ENCODE measurements at regions not wholly inside any gene's neighbourhood (a gene's known extent, or its start where the extent isn't known, plus 50 kb on each side); places are given as distances from the start of the nearest gene placed in this dataset.

GRCh38 chr3:152738656-152739055 lies 96.3 kb upstream of the P2RY1 start:
- DNase-seq (ENCODE audit: insufficient read length, low spot score) (no peak), FAIRE-seq (no peak)
- no peak for TF ChIP-seq CTCF (IDR thresholded peaks at IDR 0.05; ENCODE audit: insufficient read depth, missing control alignments)

GRCh38 chr3:152742368-152743347 lies 92.3 kb upstream of the P2RY1 start:
- DNase-seq (ENCODE audit: insufficient read length, low spot score) (no peak), FAIRE-seq (peak; percentile 16)
- no peak for TF ChIP-seq CTCF (IDR thresholded peaks at IDR 0.05; ENCODE audit: insufficient read depth, missing control alignments)

GRCh38 chr3:152745646-152746045 lies 89.3 kb upstream of the P2RY1 start:
- no peak for DNase-seq (ENCODE audit: insufficient read length, low spot score)

GRCh38 chr3:152754303-152754702 lies 80.6 kb upstream of the P2RY1 start:
- FAIRE-seq = no peak
- no peak for TF ChIP-seq CTCF (IDR thresholded peaks at IDR 0.05; ENCODE audit: insufficient read depth, missing control alignments)

More at GRCh38 chr3:152745646-152746045, 89.3 kb upstream of the P2RY1 start:
- no peak for FAIRE-seq
- no peak for TF ChIP-seq CTCF (IDR thresholded peaks at IDR 0.05; ENCODE audit: insufficient read depth, missing control alignments)

GRCh38 chr3:152756807-152757206 lies 78.1 kb upstream of the P2RY1 start:
- FAIRE-seq (peak; percentile 69), DNase-seq (ENCODE audit: insufficient read length, low spot score) (no peak)
- no peak for TF ChIP-seq CTCF (IDR thresholded peaks at IDR 0.05; ENCODE audit: insufficient read depth, missing control alignments)

More at GRCh38 chr3:152754303-152754702, 80.6 kb upstream of the P2RY1 start:
- no peak for DNase-seq (ENCODE audit: insufficient read length, low spot score)

- no peak for DNase-seq (ENCODE audit: insufficient read length, low spot score)
- no peak for FAIRE-seq
- TF ChIP-seq CTCF (IDR thresholded peaks at IDR 0.05; ENCODE audit: insufficient read depth, missing control alignments) = no peak
Observed at GRCh38 chr3:152760024-152760563, 74.8 kb upstream of the P2RY1 start.

- no peak for TF ChIP-seq CTCF (IDR thresholded peaks at IDR 0.05; ENCODE audit: insufficient read depth, missing control alignments)
- DNase-seq (ENCODE audit: insufficient read length, low spot score) = no peak
- FAIRE-seq = no peak
Observed at GRCh38 chr3:152760591-152760990, 74.3 kb upstream of the P2RY1 start.
